Thoracic aorta (tissue), 2 donors: ENCODE measurements at regions not wholly inside any gene's neighbourhood (a gene's known extent, or its start where the extent isn't known, plus 50 kb on each side); places are given as distances from the start of the nearest gene placed in this dataset.

Source experiments
- ATAC-seq: fragments of 150-250 bp; one replicate; pipeline ENCODE4 v1.8.0; 2017; ENCODE audit warnings: low read depth; ENCODE audit not compliant: insufficient number of reproducible peaks, low FRiP score
- DNase-seq: peaks from one replicate; pipeline ENCODE4 v3.0.0-alpha.2; 2020; ENCODE audit warnings: low spot score
- H3K27ac ChIP-seq, 2 donors: fragments of 200-600 bp; sonication (generic); 1 replicate in 1 of 2; 2 replicates in 1 of 2; pipeline ENCODE4 v1.5.1; 2016; ENCODE audit warnings: mild to moderate bottlenecking in 2 of 2, moderate library complexity in 2 of 2
- H3K27me3 ChIP-seq: fragments of 200-600 bp; sonication (generic); replicated peaks from 2 replicates; pipeline ENCODE4 v1.6.0; 2016; ENCODE audit warnings: mild to moderate bottlenecking; ENCODE audit not compliant: insufficient read depth
- H3K36me3 ChIP-seq: fragments of 200-600 bp; sonication (generic); one replicate; pipeline ENCODE4 v1.5.1; 2016
- H3K4me1 ChIP-seq, 2 donors: fragments of 200-600 bp; sonication (generic); 1 replicate in 1 of 2; 2 replicates in 1 of 2; pipeline versions ENCODE4 v1.5.1 to v1.6.0; 2016; ENCODE audit warnings: low read depth in 2 of 2, mild to moderate bottlenecking in 1 of 2; ENCODE audit not compliant: control insufficient read depth in 1 of 2
- H3K4me3 ChIP-seq: fragments of 200-600 bp; sonication (generic); 2 replicates; pipeline ENCODE4 v1.5.1; 2016; ENCODE audit warnings: mild to moderate bottlenecking
- H3K9me3 ChIP-seq: fragments of 200-600 bp; sonication (generic); 2 replicates; pipeline ENCODE4 v1.5.1; 2016
- CTCF ChIP-seq: fragments of 200-600 bp; sonication (generic); IDR thresholded peaks from one replicate; pipeline ENCODE4 v1.5.1; 2019; ENCODE audit warnings: antibody characterized with exemption

DNA sequence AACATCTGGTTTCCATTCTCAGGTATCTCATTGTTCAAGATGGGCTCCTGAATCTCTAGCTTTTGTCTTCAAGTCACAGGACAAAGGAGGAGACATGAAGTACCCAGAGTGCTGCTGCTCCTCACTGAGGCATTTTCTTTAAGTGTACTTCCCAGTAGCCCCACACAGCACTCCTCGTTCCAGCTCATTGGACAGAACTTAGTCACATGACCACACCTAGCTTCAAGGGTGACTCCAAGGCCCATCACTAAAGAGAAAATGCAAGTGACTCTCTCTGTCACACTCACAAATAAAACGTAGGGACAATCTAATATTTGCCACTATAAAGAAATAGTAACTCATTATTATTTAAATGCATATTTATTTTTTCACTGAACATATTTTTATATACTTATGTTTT lies 58.3 kb upstream of the NEUROD6 start:
- Histone ChIP-seq H3K27me3 (no peaks in the 10 kb centered on the region), H3K36me3 (no peaks in the 10 kb centered on the region), H3K4me3 (no peak overlapping the region), H3K27ac (no peak overlapping the region), H3K4me1 (no peaks in the 10 kb centered on the region), H3K9me3 (no peaks in the 10 kb centered on the region)
- no peak for DNase-seq
- no peak for ATAC-seq
- no peak for TF ChIP-seq CTCF

DNA sequence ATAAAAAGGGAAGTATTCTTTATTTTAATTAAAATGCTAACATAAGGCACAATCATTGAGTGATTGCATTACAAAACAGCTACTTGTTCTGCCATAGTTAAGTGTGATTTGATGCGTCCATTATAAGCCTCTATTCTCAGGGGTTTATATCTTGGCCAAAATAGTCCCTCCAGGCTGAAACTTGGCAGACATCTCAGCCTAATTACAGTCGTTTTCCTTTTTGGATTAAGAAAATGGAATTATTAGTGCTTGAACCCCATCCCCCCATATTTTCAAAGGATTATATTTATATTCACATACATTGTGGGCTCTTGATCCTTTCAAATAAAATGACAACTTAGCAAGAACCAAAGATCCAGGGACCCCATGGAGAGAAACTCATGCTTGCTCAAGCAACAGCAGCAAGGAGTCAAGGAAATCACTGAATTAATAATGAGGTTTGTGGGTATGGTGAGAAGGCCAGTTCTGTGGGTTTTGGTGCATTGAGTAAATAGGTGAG lies 66.7 kb upstream of the NEUROD6 start:
- Histone ChIP-seq H3K27me3 (no peaks in the 10 kb centered on the region), H3K27ac (no peak overlapping the region), H3K4me1 (no peaks in the 10 kb centered on the region), H3K9me3 (no peaks in the 10 kb centered on the region), H3K36me3 (no peaks in the 10 kb centered on the region), H3K4me3 (no peak overlapping the region)
- DNase-seq, result no peak
- ATAC-seq, result no peak
- TF ChIP-seq CTCF, result no peak

DNA sequence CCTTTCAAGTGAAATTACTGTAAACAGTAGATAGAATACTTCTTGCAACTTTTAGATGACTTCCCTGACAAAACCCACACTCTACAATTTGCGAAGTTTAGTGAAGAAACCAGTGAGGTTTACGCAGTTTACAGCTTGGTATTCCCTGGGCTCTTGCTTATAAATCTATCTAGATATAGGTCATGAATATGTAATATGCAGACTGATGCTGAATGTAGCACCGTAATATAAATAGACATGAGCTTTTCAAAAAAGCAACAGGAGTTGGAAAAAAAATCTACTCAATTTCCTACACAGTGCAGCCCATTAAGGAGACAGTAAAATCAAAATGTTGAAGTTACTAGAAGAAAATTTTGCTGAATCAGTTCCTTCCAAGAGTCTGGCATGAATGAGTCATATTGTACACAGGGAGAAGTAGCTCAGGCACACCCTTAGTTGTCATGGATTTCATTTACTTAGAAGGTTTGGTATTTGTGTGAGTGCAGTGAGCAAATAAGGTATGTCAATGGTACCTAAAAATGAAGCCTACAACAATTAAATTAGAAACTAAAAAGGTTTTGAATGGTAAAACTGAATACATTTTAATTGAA lies 67.7 kb upstream of the NEUROD6 start:
- Histone ChIP-seq H3K27me3 (no peaks in the 10 kb centered on the region), H3K27ac (no peak overlapping the region), H3K4me3 (no peak overlapping the region), H3K9me3 (no peaks in the 10 kb centered on the region), H3K36me3 (no peaks in the 10 kb centered on the region), H3K4me1 (no peaks in the 10 kb centered on the region)
- no peak for TF ChIP-seq CTCF
- no peak for ATAC-seq
- no peak for DNase-seq

GRCh38 chr7:31410265-31410664 lies 69.7 kb upstream of the NEUROD6 start:
- Histone ChIP-seq H3K36me3 (no peaks in the 10 kb centered on the region), H3K4me3 (no peak overlapping the region), H3K4me1 (no peaks in the 10 kb centered on the region), H3K27ac (no peak overlapping the region), H3K27me3 (no peaks in the 10 kb centered on the region), H3K9me3 (no peaks in the 10 kb centered on the region)
- ATAC-seq (no peak), DNase-seq (no peak)
- no peak for TF ChIP-seq CTCF

DNA sequence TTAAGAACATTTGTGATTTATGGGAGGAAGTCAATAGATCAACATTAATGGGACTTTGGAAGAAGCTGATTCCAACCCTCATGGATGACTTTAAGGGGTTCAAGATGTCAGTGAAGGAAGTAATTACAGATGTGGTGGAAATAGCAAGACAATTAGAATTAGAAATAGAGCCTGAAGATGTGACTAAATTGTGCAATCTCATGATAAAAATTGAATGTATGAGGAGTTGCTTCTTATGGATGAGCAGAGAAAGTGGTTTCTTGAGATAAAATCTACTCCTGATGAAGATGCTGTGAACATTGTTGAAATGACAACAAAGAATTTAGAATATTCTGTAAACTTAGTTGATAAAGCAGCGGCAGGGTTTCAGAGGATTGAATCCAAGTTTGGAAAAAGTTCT lies 70.9 kb upstream of the NEUROD6 start:
- H3K4me3 ChIP-seq, result no peak overlapping the region
- H3K4me1 ChIP-seq, result no peaks in the 10 kb centered on the region
- H3K27ac ChIP-seq, result no peak overlapping the region
- H3K9me3 ChIP-seq, result no peaks in the 10 kb centered on the region
- H3K36me3 ChIP-seq, result no peaks in the 10 kb centered on the region
- ATAC-seq, result no peak
- no peak for DNase-seq
- TF ChIP-seq CTCF, result no peak
- no peaks in the 10 kb centered on the region for H3K27me3 ChIP-seq
